ENCODE measurements at regions not wholly inside any gene's neighbourhood (a gene's known extent, or its start where the extent isn't known, plus 50 kb on each side); places are given as distances from the start of the nearest gene placed in this dataset.

- H3K4me1 ChIP-seq (ENCODE audit: control insufficient read depth in 1 of 2, insufficient read depth in 2 of 2, low read length in 2 of 2): no peaks in the 10 kb centered on the region
- CTCF ChIA-PET: no interaction called here
- TF ChIP-seq REST (IDR thresholded peaks at IDR 0.05; ENCODE audit: low read depth): no peak
- TF ChIP-seq, protein P1, sequence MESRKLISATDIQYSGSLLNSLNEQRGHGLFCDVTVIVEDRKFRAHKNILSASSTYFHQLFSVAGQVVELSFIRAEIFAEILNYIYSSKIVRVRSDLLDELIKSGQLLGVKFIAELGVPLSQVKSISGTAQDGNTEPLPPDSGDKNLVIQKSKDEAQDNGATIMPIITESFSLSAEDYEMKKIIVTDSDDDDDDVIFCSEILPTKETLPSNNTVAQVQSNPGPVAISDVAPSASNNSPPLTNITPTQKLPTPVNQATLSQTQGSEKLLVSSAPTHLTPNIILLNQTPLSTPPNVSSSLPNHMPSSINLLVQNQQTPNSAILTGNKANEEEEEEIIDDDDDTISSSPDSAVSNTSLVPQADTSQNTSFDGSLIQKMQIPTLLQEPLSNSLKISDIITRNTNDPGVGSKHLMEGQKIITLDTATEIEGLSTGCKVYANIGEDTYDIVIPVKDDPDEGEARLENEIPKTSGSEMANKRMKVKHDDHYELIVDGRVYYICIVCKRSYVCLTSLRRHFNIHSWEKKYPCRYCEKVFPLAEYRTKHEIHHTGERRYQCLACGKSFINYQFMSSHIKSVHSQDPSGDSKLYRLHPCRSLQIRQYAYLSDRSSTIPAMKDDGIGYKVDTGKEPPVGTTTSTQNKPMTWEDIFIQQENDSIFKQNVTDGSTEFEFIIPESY (IDR thresholded peaks at IDR 0.05; ENCODE audit: extremely low read depth, insufficient replicate concordance, low read length): no peak
- TF ChIP-seq ZFX (IDR thresholded peaks at IDR 0.05): no peak
- TF ChIP-seq, protein P2, sequence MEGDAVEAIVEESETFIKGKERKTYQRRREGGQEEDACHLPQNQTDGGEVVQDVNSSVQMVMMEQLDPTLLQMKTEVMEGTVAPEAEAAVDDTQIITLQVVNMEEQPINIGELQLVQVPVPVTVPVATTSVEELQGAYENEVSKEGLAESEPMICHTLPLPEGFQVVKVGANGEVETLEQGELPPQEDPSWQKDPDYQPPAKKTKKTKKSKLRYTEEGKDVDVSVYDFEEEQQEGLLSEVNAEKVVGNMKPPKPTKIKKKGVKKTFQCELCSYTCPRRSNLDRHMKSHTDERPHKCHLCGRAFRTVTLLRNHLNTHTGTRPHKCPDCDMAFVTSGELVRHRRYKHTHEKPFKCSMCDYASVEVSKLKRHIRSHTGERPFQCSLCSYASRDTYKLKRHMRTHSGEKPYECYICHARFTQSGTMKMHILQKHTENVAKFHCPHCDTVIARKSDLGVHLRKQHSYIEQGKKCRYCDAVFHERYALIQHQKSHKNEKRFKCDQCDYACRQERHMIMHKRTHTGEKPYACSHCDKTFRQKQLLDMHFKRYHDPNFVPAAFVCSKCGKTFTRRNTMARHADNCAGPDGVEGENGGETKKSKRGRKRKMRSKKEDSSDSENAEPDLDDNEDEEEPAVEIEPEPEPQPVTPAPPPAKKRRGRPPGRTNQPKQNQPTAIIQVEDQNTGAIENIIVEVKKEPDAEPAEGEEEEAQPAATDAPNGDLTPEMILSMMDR (IDR thresholded peaks at IDR 0.05 in 2 of 3, conservative IDR thresholded peaks at IDR 0.05 in 1 of 3; ENCODE audit: borderline replicate concordance in 1 of 3, insufficient read depth in 1 of 3, low read depth in 2 of 3, low read length in 2 of 3): no peak
- no peak for TF ChIP-seq POLR2A (IDR thresholded peaks at IDR 0.05; ENCODE audit: borderline replicate concordance, extremely low read depth, insufficient read depth, insufficient read length)
- no peak for TF ChIP-seq SIN3A (IDR thresholded peaks at IDR 0.05; ENCODE audit: low read depth)
- H3K79me2 ChIP-seq (ENCODE audit: insufficient read depth, low read length): no peaks in the 10 kb centered on the region
- POLR2A ChIA-PET: no interaction called here
- no peaks in the 10 kb centered on the region for H3K36me3 ChIP-seq (ENCODE audit: control insufficient read depth in 1 of 2, insufficient read depth in 2 of 2, low read length in 2 of 2)
- H3K9me3 ChIP-seq (ENCODE audit: control insufficient read depth in 1 of 2, insufficient read depth in 1 of 2, low read depth in 1 of 2, low read length in 2 of 2): peaks cover 6 to 40% of the 10 kb centered on the region in 2 experiments; a peak in 2 of 4 replicates
- BruUV-seq (replicated peaks): no TSS peak
- DNase-seq (ENCODE audit: low read depth, low spot score) (no peak), ATAC-seq (no peak)
- H4K20me1 ChIP-seq (ENCODE audit: insufficient read depth): no peaks in the 10 kb centered on the region
- H3K9me2 ChIP-seq (ENCODE audit: insufficient read depth): no peaks in the 10 kb centered on the region
- no peak overlapping the region for H2AFZ ChIP-seq (ENCODE audit: low read depth, low read length, poor library complexity, severe bottlenecking)
- H3K4me3 ChIP-seq (replicated peaks in 1 of 2; ENCODE audit: low read depth in 1 of 2, low read length in 2 of 2): no peak overlapping the region
- intact Hi-C loops (cut with micrococcal nuclease): no loop called here
- no peak overlapping the region for H3K9ac ChIP-seq (ENCODE audit: low read length)
- no peak overlapping the region for H3K27ac ChIP-seq (ENCODE audit: low read depth, low read length)
- H3K4me2 ChIP-seq (ENCODE audit: low read length): no peak overlapping the region
- H3K27me3 ChIP-seq (ENCODE audit: insufficient read depth, low read length): no peaks in the 10 kb centered on the region
- RAD21 ChIA-PET (ENCODE audit: low non-redundant PET in 1 of 2, low total read pairs in 2 of 2, uncharacterized antibody in 2 of 2, unreplicated experiment in 2 of 2): no interaction called here
Observed at GRCh38 chr11:25838918-25839625, 492.9 kb upstream of the ANO3 start.

Data from HCT116 (cell line).